ENCODE measurements at regions not wholly inside any gene's neighbourhood (a gene's known extent, or its start where the extent isn't known, plus 50 kb on each side); places are given as distances from the start of the nearest gene placed in this dataset.

DNA sequence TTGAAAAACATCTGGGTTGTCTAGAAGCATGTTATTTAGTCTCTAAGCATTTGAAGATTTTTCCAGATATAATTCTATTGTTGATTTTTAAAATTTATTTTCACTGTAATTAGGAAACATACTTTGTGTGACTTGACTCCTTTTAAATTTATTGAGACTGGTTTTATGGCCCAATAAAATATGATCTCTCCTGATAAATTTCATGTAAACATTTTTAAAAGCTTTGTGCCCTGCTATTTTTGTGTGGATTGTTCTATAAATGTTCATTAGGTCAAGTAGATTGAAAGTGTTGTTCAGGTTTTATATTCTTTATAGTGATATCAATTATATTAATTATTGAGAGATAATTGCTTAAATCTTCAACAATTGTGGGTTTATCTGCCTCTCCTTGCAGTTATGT, 105.4 kb downstream of the RFX6 start:
- DNase-seq (ENCODE audit: low spot score in 2 of 2, unreplicated experiment in 2 of 2), result no peak
- Mint-ChIP-seq H3K4me3 (no peak overlapping the region), H3K9me3 (peaks cover 27% of the 10 kb centered on the region), H3K27me3 (ENCODE audit: low read depth) (no peaks in the 10 kb centered on the region), H3K27ac (no peak overlapping the region), H3K4me1 (no peaks in the 10 kb centered on the region), H3K36me3 (peaks cover 5% of the 10 kb centered on the region)
- TF ChIP-seq, protein P1, sequence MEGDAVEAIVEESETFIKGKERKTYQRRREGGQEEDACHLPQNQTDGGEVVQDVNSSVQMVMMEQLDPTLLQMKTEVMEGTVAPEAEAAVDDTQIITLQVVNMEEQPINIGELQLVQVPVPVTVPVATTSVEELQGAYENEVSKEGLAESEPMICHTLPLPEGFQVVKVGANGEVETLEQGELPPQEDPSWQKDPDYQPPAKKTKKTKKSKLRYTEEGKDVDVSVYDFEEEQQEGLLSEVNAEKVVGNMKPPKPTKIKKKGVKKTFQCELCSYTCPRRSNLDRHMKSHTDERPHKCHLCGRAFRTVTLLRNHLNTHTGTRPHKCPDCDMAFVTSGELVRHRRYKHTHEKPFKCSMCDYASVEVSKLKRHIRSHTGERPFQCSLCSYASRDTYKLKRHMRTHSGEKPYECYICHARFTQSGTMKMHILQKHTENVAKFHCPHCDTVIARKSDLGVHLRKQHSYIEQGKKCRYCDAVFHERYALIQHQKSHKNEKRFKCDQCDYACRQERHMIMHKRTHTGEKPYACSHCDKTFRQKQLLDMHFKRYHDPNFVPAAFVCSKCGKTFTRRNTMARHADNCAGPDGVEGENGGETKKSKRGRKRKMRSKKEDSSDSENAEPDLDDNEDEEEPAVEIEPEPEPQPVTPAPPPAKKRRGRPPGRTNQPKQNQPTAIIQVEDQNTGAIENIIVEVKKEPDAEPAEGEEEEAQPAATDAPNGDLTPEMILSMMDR (IDR thresholded peaks at IDR 0.05; ENCODE audit: unreplicated experiment), result no peak

DNA sequence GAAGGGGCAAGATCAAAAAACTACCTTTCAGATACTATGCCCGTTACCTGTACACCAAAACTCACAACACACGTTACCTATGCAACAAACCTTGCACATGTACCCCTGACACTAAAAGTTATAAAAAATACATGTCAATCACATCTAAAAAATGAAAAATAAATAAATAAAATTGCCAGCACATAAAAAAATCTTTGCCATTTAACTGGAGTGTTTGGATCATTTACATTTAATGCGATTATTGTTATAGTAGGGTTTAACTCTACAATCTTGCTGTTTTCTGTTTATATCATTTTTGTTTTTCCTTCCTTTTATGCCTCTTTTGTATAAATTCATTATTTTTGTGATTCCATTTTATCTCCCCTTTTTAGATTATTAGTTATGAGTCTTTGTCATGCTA, 106.3 kb downstream of the RFX6 start:
- Mint-ChIP-seq H3K36me3 (peaks cover 5% of the 10 kb centered on the region), H3K4me3 (no peak overlapping the region), H3K27ac (no peak overlapping the region), H3K9me3 (peaks cover 27% of the 10 kb centered on the region), H3K27me3 (ENCODE audit: low read depth) (no peaks in the 10 kb centered on the region), H3K4me1 (no peaks in the 10 kb centered on the region)
- TF ChIP-seq, protein P1 (IDR thresholded peaks at IDR 0.05; ENCODE audit: unreplicated experiment), result no peak
- DNase-seq (ENCODE audit: low spot score in 2 of 2, unreplicated experiment in 2 of 2), result no peak

DNA sequence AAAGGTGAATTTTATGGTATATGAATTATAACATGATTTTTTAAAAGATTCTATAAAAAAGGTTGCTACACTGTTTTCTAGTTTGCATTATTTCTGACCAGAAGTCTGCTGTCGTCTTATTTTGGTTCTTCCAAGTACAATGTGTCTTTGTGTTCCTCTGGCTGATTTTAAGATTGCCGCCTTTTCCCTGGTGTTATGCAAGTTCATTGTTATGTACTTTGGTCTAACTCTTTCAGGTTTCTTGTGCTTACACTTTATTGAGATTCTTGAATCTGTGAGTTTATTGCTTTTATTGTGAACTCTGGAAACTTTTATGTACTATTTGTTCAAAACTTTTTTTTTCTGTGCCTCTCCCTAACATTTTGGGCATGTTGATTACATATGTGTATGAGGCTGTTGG, 109.8 kb downstream of the RFX6 start:
- H3K27ac Mint-ChIP-seq, result no peak overlapping the region
- peaks cover 27% of the 10 kb centered on the region for H3K9me3 Mint-ChIP-seq
- no peak for DNase-seq (ENCODE audit: low spot score in 2 of 2, unreplicated experiment in 2 of 2)
- H3K4me3 Mint-ChIP-seq, result no peak overlapping the region
- H3K4me1 Mint-ChIP-seq, result no peaks in the 10 kb centered on the region
- no peaks in the 10 kb centered on the region for H3K27me3 Mint-ChIP-seq (ENCODE audit: low read depth)
- H3K36me3 Mint-ChIP-seq, result peaks cover 5% of the 10 kb centered on the region
- TF ChIP-seq, protein P1 (IDR thresholded peaks at IDR 0.05; ENCODE audit: unreplicated experiment), result no peak

DNA sequence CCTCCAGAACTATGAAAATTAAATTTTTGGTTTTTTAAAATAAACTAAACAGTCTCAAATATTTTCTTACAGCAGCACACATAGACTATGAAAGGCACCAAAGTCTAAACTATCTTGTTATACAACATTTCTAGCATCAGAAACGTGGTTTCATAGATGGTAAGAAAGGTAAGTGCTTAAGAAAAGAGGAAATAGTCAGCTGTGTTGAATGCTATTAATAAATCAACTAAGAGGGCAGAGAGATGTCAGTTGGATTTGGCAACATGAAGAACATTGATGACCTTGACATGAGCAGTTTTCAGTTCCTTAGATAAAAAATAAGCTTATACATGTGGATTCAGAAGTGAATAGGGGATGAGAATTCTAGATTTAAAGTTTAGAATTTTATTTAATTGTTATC, 113.6 kb downstream of the RFX6 start:
- DNase-seq (ENCODE audit: low spot score in 2 of 2, unreplicated experiment in 2 of 2), result no peak
- no peak overlapping the region for H3K27ac Mint-ChIP-seq
- H3K27me3 Mint-ChIP-seq (ENCODE audit: low read depth), result no peaks in the 10 kb centered on the region
- H3K36me3 Mint-ChIP-seq, result no peaks in the 10 kb centered on the region
- TF ChIP-seq, protein P1 (IDR thresholded peaks at IDR 0.05; ENCODE audit: unreplicated experiment), result no peak
- H3K4me3 Mint-ChIP-seq, result no peak overlapping the region
- H3K9me3 Mint-ChIP-seq, result peaks cover 11% of the 10 kb centered on the region
- H3K4me1 Mint-ChIP-seq, result no peaks in the 10 kb centered on the region

DNA sequence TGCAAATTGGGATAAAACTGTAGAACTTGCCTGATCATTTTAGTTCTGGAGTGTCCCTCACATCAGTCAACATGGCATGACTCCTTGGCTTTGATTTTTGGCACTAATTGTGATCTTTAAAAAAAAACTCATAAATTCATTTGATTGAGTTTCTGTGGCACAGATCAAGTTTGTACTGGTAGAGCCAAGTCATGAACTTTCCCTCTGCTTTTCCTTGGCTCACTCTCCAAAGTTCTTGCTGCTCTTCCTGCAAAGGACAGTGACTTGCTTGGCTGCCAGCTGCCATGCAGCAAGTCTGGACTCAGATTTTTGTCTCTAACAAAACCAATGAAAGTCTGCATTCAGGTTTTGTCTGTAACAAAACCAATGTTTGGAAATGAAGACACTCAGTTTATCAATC, 115.5 kb downstream of the RFX6 start:
- DNase-seq (ENCODE audit: low spot score in 2 of 2, unreplicated experiment in 2 of 2), result no peak
- no peak overlapping the region for H3K27ac Mint-ChIP-seq
- H3K36me3 Mint-ChIP-seq, result no peaks in the 10 kb centered on the region
- peaks cover 8% of the 10 kb centered on the region for H3K9me3 Mint-ChIP-seq
- no peaks in the 10 kb centered on the region for H3K27me3 Mint-ChIP-seq (ENCODE audit: low read depth)
- peaks cover 2% of the 10 kb centered on the region for H3K4me1 Mint-ChIP-seq
- no peak overlapping the region for H3K4me3 Mint-ChIP-seq
- TF ChIP-seq, protein P1 (IDR thresholded peaks at IDR 0.05; ENCODE audit: unreplicated experiment), result no peak

DNA sequence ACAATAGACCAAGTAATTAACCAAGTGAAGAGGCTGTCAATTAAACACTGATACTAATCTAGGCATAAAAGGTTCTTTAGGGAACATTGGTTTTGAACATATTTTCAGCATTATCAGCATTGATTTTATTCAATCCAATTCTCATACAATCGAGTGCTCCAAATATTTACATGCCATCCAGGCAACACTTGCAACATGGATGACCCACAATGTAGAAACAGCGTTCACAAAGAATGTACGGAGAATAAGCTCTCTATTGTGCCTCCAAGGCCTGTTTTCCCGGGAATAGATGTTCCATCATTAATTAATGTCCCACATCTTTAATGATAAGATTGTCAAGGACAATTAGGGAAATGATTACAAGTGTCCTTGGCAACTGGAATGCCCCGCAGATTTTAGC, 117.4 kb downstream of the RFX6 start:
- no peaks in the 10 kb centered on the region for H3K27me3 Mint-ChIP-seq (ENCODE audit: low read depth)
- H3K27ac Mint-ChIP-seq, result no peak overlapping the region
- H3K4me3 Mint-ChIP-seq, result no peak overlapping the region
- TF ChIP-seq, protein P1 (IDR thresholded peaks at IDR 0.05; ENCODE audit: unreplicated experiment), result no peak
- peaks cover 2% of the 10 kb centered on the region for H3K4me1 Mint-ChIP-seq
- no peak for DNase-seq (ENCODE audit: low spot score in 2 of 2, unreplicated experiment in 2 of 2)
- no peaks in the 10 kb centered on the region for H3K36me3 Mint-ChIP-seq
- H3K9me3 Mint-ChIP-seq, result peaks cover 8% of the 10 kb centered on the region
